ENCODE measurements at regions not wholly inside any gene's neighbourhood (a gene's known extent, or its start where the extent isn't known, plus 50 kb on each side); places are given as distances from the start of the nearest gene placed in this dataset.

DNA sequence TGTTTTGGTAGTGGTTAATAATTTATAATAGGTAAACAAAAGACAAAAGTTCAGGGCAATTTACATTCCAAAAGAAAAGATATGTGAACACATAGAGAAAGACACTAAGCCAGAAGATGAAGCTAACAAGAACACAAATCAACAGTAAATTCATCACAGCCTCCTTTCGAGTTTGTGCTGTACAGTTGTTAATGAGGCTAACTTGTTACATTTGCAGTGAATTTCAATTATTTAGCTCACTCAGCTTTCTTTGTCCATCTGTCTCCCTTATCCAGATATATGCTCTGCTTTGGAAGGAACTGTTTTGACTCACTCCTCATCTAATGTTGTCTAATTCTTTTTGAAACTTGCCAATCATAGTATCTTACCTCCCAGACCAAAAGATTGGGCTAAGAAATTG lies 423.3 kb upstream of the OLFM3 start:
- no peak overlapping the region for H3K4me3 ChIP-seq (ENCODE audit: low read depth, low read length)
- TF ChIP-seq, protein P1, sequence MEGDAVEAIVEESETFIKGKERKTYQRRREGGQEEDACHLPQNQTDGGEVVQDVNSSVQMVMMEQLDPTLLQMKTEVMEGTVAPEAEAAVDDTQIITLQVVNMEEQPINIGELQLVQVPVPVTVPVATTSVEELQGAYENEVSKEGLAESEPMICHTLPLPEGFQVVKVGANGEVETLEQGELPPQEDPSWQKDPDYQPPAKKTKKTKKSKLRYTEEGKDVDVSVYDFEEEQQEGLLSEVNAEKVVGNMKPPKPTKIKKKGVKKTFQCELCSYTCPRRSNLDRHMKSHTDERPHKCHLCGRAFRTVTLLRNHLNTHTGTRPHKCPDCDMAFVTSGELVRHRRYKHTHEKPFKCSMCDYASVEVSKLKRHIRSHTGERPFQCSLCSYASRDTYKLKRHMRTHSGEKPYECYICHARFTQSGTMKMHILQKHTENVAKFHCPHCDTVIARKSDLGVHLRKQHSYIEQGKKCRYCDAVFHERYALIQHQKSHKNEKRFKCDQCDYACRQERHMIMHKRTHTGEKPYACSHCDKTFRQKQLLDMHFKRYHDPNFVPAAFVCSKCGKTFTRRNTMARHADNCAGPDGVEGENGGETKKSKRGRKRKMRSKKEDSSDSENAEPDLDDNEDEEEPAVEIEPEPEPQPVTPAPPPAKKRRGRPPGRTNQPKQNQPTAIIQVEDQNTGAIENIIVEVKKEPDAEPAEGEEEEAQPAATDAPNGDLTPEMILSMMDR (IDR thresholded peaks at IDR 0.05; ENCODE audit: borderline replicate concordance, insufficient read depth, low read depth, low read length): no peak
